ENCODE measurements at regions not wholly inside any gene's neighbourhood (a gene's known extent, or its start where the extent isn't known, plus 50 kb on each side); places are given as distances from the start of the nearest gene placed in this dataset.

DNA sequence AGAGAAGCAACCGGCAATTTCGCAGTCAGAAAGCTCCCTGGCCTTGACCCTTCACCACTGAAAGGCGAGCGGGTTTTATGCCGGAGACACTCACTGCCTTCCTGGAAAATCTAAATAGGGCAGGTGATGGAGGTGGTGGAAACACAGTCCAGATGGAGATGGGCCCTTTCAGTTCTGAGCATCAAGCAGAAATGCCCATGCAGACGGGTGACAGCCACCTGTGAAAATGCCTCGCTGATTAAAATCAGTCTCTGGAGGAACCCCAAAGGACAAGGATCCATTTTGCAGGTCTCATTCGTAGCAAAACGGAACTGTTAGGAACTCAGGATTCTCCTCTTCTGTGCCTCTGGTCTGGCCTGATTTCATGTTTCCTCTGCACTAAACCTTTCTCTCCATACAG is 74.2 kb downstream of the FZD10 start:
- Histone ChIP-seq H3K27ac (ENCODE audit: low read depth, low read length) (no peak overlapping the region), H3K27me3 (ENCODE audit: control insufficient read depth, insufficient read depth, low read length) (peaks cover 70% of the 10 kb centered on the region), H3K4me3 (ENCODE audit: low read depth, low read length) (no peak overlapping the region), H3K36me3 (ENCODE audit: control insufficient read depth, insufficient read depth, low read length) (no peaks in the 10 kb centered on the region), H3K9ac (ENCODE audit: low read length) (no peak overlapping the region), H3K4me1 (ENCODE audit: control insufficient read depth, insufficient read depth, low read length) (no peaks in the 10 kb centered on the region), H3K9me3 (ENCODE audit: control insufficient read depth, insufficient read depth, low read depth, low read length) (peaks cover 8% of the 10 kb centered on the region)

DNA sequence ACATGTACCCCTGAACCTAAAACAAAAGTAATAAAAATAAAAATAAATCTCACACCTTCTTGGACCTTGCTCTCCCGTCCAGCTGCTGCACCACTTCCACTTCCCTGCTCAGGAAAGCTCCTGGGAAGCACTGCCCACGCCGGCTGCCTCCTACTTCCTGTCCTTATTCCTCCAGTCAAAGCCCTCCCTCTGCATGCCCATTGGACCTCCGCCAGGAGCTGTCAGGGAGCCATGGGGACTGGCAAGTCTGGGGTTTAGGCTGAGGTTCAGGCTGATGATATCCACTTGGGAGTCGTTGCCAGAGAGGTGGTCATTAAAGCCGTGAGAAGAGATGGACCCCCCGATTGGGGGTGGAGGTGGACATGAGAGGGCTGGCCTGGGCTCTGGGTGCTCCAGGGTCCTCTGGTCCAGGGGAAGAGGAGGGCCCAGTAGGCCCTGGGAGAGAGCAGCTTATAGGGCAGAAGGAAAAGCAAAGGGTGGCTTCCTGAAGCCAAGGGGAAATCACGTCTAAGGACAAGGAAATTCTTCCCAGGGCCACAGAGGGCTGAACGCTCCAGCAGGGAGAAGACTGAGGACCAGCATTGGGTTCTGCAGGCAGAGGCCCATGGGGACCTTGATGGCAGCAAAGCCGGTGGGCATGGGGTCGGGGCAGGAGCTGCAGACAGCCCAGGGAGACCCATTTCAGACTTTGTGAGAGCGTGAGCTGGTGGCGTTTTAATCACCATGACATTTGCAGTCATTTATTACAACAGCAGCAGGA is 78.7 kb downstream of the FZD10 start:
- Histone ChIP-seq H3K27me3 (ENCODE audit: control insufficient read depth, insufficient read depth, low read length) (peaks cover 70% of the 10 kb centered on the region), H3K9me3 (ENCODE audit: control insufficient read depth, insufficient read depth, low read depth, low read length) (no peaks in the 10 kb centered on the region), H3K27ac (ENCODE audit: low read depth, low read length) (no peak overlapping the region), H3K36me3 (ENCODE audit: control insufficient read depth, insufficient read depth, low read length) (no peaks in the 10 kb centered on the region), H3K9ac (ENCODE audit: low read length) (no peak overlapping the region), H3K4me1 (ENCODE audit: control insufficient read depth, insufficient read depth, low read length) (no peaks in the 10 kb centered on the region), H3K4me3 (ENCODE audit: low read depth, low read length) (no peak overlapping the region)

DNA sequence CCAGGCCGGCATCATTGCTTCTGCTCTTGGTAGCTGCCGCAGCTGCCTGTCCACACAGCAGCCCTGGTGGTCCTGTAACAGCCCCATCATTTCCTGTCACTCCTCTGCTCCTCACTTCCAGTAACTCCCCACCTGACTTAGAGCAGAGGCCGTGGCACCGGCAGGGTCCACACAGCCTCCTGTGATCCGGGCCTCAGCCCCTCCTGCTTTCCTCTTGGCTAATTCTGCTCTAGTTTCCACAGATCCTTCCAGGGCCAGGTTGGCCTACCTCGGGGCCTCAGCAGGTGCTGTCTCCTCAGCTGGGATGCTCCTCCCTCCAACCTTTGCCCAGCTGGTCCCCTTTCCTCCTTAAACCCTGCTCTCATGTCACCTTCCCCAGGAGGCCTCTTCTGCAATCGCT is 80.2 kb downstream of the FZD10 start:
- Histone ChIP-seq H3K27ac (ENCODE audit: low read depth, low read length) (no peak overlapping the region), H3K27me3 (ENCODE audit: control insufficient read depth, insufficient read depth, low read length) (peaks cover 66% of the 10 kb centered on the region), H3K9ac (ENCODE audit: low read length) (no peak overlapping the region), H3K36me3 (ENCODE audit: control insufficient read depth, insufficient read depth, low read length) (no peaks in the 10 kb centered on the region), H3K4me1 (ENCODE audit: control insufficient read depth, insufficient read depth, low read length) (no peaks in the 10 kb centered on the region), H3K9me3 (ENCODE audit: control insufficient read depth, insufficient read depth, low read depth, low read length) (no peaks in the 10 kb centered on the region; the same call in 1 of the 2 replicates), H3K4me3 (ENCODE audit: low read depth, low read length) (no peak overlapping the region)

DNA sequence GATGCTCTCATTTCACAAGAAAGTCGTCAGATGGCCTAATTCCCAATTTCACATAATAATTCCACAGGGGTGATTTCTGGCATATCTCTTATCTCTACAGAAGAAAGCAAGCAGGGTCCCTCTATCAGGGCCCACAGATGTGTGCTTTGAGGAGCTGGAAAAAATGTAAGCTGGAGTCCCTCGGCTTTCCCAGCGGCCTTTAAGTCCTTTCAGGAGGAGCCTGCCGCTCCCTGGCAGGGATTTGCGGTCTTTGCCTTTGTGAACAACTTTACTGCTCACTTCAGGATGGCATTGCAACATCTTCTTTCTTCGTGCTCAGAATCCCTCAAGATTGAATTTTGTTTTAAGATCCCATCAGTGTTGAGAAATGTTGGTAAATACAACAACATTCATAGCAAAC is 83.0 kb downstream of the FZD10 start:
- H3K36me3 ChIP-seq (ENCODE audit: control insufficient read depth, insufficient read depth, low read length), result no peaks in the 10 kb centered on the region
- no peak overlapping the region for H3K4me3 ChIP-seq (ENCODE audit: low read depth, low read length)
- H3K4me1 ChIP-seq (ENCODE audit: control insufficient read depth, insufficient read depth, low read length), result no peaks in the 10 kb centered on the region
- no peaks in the 10 kb centered on the region; the same call in 1 of the 2 replicates for H3K9me3 ChIP-seq (ENCODE audit: control insufficient read depth, insufficient read depth, low read depth, low read length)
- H3K9ac ChIP-seq (ENCODE audit: low read length), result no peak overlapping the region
- H3K27ac ChIP-seq (ENCODE audit: low read depth, low read length), result no peak overlapping the region
- H3K27me3 ChIP-seq (ENCODE audit: control insufficient read depth, insufficient read depth, low read length), result peaks cover 50% of the 10 kb centered on the region

DNA sequence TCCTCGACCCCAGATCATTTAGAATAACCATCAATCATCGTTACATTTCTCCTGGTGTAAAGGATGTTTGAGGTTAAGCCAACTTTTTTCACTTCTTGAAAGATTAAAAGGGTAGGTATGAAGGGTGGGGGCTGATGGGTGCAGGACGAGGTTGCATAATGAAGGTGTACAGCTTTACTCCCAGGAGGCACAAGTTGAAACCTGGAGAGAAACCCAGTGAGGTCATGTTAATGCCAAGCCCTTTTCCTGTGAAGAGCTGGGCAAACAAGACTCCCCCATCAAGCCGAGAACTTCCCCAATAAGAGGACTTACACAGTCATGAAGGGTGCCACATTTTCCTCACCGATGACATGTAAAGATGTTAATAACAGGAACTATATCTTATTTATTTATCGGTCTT is 84.3 kb downstream of the FZD10 start:
- Histone ChIP-seq H3K9me3 (ENCODE audit: control insufficient read depth, insufficient read depth, low read depth, low read length) (no peaks in the 10 kb centered on the region; the same call in 1 of the 2 replicates), H3K36me3 (ENCODE audit: control insufficient read depth, insufficient read depth, low read length) (no peaks in the 10 kb centered on the region), H3K9ac (ENCODE audit: low read length) (no peak overlapping the region), H3K27me3 (ENCODE audit: control insufficient read depth, insufficient read depth, low read length) (peaks cover 41% of the 10 kb centered on the region), H3K4me3 (ENCODE audit: low read depth, low read length) (no peak overlapping the region), H3K27ac (ENCODE audit: low read depth, low read length) (no peak overlapping the region), H3K4me1 (ENCODE audit: control insufficient read depth, insufficient read depth, low read length) (no peaks in the 10 kb centered on the region)

DNA sequence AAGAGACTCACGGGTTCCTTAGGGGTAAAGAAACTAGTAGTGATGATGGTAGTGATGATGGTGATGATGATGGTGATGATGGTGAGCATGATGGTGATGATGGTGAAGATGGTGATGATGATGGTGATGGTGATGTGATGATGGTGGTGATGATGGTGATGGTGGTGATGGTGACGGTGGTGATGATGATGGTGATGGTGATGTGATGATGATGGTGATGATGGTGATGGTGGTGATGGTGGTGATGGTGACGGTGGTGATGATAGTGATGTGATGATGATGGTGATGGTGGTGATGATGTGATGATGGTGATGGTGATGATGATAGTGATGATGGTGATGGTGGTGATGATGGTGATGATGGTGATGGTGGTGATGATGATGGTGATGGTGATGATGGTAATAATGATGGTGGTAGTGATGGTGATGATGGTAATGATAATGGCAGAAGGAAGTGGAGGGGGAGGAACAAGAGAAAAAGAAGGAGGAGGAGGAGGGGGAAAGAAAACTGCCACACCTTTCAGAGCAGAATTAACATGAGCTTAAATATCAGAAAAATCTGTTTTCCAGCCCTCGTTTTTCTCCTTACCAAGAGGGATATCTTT is 85.5 kb downstream of the FZD10 start:
- no peak overlapping the region for H3K4me3 ChIP-seq (ENCODE audit: low read depth, low read length)
- no peaks in the 10 kb centered on the region for H3K4me1 ChIP-seq (ENCODE audit: control insufficient read depth, insufficient read depth, low read length)
- H3K36me3 ChIP-seq (ENCODE audit: control insufficient read depth, insufficient read depth, low read length), result no peaks in the 10 kb centered on the region
- H3K27me3 ChIP-seq (ENCODE audit: control insufficient read depth, insufficient read depth, low read length), result peaks cover 36% of the 10 kb centered on the region
- H3K9me3 ChIP-seq (ENCODE audit: control insufficient read depth, insufficient read depth, low read depth, low read length), result no peaks in the 10 kb centered on the region; the same call in 1 of the 2 replicates
- no peak overlapping the region for H3K27ac ChIP-seq (ENCODE audit: low read depth, low read length)
- no peak overlapping the region for H3K9ac ChIP-seq (ENCODE audit: low read length)

DNA sequence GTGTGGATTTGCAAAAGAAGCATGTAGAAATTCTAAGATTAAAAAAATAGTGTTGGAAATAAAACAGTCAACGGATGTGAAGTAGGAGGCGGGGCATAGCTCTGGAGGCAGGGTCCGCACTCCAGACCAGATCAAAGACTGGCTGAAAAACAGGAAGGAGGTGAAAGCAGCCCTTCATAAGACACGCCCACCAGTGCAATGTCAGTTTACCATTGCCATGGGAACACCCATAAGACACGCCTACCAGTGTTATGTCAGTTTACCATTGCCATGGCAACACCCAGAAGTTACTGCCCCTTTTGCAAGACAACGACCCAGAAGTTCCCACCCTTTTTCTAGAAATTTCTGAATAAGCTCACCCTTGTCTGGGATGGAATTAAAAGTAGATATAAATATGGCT is 87.1 kb downstream of the FZD10 start:
- Histone ChIP-seq H3K9ac (ENCODE audit: low read length) (no peak overlapping the region), H3K9me3 (ENCODE audit: control insufficient read depth, insufficient read depth, low read depth, low read length) (no peaks in the 10 kb centered on the region; the same call in 1 of the 2 replicates)

DNA sequence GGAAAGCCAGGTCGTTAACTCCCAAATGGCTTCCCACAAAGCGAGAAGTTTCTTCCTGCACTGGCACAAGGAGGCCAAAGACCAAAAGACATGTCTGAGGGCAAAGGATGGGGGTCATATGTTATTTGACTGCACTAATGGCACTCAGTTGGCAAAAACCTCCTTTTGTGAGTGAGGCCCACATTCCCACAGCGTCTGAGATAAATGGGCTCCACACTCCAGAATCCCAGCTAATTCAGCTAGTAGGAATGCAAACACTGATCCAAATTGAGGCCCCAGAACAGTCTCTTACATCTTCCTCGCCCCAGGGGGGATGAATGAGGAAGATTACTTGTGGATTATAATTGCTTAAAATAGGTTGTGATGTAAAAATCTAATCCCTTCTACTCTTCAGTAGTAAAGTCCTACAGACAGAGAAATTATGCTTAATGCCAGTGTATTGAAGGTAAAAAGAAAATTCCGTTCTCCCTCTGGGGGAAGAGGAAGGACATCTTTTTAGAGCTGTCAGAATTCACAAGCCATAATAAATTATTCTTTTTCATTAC is 86.4 kb upstream of the PIWIL1 start:
- Histone ChIP-seq H3K27me3 (ENCODE audit: control insufficient read depth, insufficient read depth, low read length) (peaks cover 17% of the 10 kb centered on the region), H3K9me3 (ENCODE audit: control insufficient read depth, insufficient read depth, low read depth, low read length) (no peaks in the 10 kb centered on the region; the same call in 1 of the 2 replicates), H3K4me3 (ENCODE audit: low read depth, low read length) (no peak overlapping the region), H3K27ac (ENCODE audit: low read depth, low read length) (no peak overlapping the region), H3K9ac (ENCODE audit: low read length) (no peak overlapping the region), H3K36me3 (ENCODE audit: control insufficient read depth, insufficient read depth, low read length) (no peaks in the 10 kb centered on the region), H3K4me1 (ENCODE audit: control insufficient read depth, insufficient read depth, low read length) (no peaks in the 10 kb centered on the region)

More for the DNA sequence above, 87.1 kb downstream of the FZD10 start:
- H3K27me3 ChIP-seq (ENCODE audit: control insufficient read depth, insufficient read depth, low read length), result peaks cover 32% of the 10 kb centered on the region
- H3K4me1 ChIP-seq (ENCODE audit: control insufficient read depth, insufficient read depth, low read length), result no peaks in the 10 kb centered on the region
- H3K36me3 ChIP-seq (ENCODE audit: control insufficient read depth, insufficient read depth, low read length), result no peaks in the 10 kb centered on the region
- no peak overlapping the region for H3K4me3 ChIP-seq (ENCODE audit: low read depth, low read length)
- H3K27ac ChIP-seq (ENCODE audit: low read depth, low read length), result no peak overlapping the region

DNA sequence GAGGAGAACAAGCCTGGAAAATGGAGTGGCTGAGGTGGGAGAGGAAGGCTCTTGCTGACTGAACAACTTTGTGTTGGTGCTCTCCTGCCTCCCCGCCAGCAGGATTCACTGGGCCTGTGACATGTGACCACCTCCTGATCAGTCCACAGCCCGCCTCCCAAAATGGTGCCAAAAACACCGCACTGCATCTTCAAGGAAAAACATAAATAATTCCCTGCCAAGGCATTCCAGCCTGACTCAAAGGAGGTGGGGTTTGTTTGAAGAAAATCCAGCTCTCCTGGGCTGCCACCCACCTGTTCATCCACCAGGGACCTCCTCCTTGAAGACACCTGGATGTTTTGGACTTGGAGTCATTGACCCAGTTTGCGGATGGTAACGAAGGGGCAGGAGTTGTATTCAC is 83.8 kb upstream of the PIWIL1 start:
- no peak overlapping the region for H3K9ac ChIP-seq (ENCODE audit: low read length)
- H3K9me3 ChIP-seq (ENCODE audit: control insufficient read depth, insufficient read depth, low read depth, low read length), result peaks cover 3% of the 10 kb centered on the region; the same call in 1 of the 2 replicates
- H3K4me1 ChIP-seq (ENCODE audit: control insufficient read depth, insufficient read depth, low read length), result no peaks in the 10 kb centered on the region
- H3K4me3 ChIP-seq (ENCODE audit: low read depth, low read length), result no peak overlapping the region
- no peaks in the 10 kb centered on the region for H3K36me3 ChIP-seq (ENCODE audit: control insufficient read depth, insufficient read depth, low read length)
- H3K27ac ChIP-seq (ENCODE audit: low read depth, low read length), result no peak overlapping the region
- H3K27me3 ChIP-seq (ENCODE audit: control insufficient read depth, insufficient read depth, low read length), result peaks cover 10% of the 10 kb centered on the region

DNA sequence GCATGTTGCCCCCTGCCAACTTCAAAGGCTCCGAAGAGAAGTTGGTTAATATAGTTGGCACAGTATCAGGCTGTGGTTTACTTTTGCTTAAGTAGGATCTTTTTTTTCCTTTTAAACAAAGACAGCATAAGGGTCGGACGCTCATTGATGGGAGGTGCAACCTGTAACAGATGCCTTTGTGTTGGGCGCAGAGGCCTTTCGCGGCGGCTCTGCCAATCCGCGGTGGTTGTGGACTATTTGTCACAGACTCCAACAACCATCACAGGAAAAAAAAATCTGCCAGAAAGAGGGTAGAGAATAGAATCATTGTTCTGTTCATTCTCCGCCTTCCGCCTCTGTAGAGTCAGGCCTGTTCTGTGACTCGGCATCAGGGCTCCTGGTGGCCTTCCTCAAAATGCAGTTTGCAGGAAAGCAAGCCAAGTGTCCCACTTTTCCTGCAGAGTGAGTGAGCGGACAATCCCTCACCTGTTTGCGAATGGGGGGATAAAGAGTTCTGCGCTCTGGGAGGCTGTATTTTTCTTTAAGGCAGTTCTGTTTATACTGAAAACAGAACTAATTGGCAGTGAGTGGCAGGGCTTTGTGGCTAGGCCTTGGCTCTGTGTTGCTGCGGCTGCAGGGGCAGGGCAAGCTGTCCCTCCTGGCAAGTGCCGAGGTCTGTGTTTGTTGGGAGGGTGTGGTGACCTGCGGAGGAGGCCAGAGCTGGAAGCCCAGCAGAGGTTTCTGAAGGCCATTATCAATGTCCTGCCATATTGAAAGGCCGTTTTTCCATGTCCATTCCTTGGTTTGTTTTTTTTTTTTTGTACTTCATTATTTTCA is 83.0 kb upstream of the PIWIL1 start:
- no peak overlapping the region for H3K4me3 ChIP-seq (ENCODE audit: low read depth, low read length)
- H3K9ac ChIP-seq (ENCODE audit: low read length), result no peak overlapping the region
- H3K9me3 ChIP-seq (ENCODE audit: control insufficient read depth, insufficient read depth, low read depth, low read length), result peaks cover 3% of the 10 kb centered on the region; the same call in 1 of the 2 replicates
- no peaks in the 10 kb centered on the region for H3K4me1 ChIP-seq (ENCODE audit: control insufficient read depth, insufficient read depth, low read length)
- peaks cover 18% of the 10 kb centered on the region for H3K27me3 ChIP-seq (ENCODE audit: control insufficient read depth, insufficient read depth, low read length)
- no peaks in the 10 kb centered on the region for H3K36me3 ChIP-seq (ENCODE audit: control insufficient read depth, insufficient read depth, low read length)
- no peak overlapping the region for H3K27ac ChIP-seq (ENCODE audit: low read depth, low read length)
